Smooth muscle cell of the brain vasculature (primary cell): ENCODE measurements at regions not wholly inside any gene's neighbourhood (a gene's known extent, or its start where the extent isn't known, plus 50 kb on each side); places are given as distances from the start of the nearest gene placed in this dataset.
A peak's percentile ranks its signal among the peaks of the same experiment; 100 is the strongest.
"Not testable (repeated sequence)": the region's sequence is repeated elsewhere in the genome, so short reads cannot be mapped to it uniquely, and the experiment has no call there.

ENCODE experiments used
- DNase-seq: peaks from one replicate; pipeline ENCODE4 v3.0.0-alpha.2; 2012; ENCODE audit warnings: low read depth, low spot score

DNA sequence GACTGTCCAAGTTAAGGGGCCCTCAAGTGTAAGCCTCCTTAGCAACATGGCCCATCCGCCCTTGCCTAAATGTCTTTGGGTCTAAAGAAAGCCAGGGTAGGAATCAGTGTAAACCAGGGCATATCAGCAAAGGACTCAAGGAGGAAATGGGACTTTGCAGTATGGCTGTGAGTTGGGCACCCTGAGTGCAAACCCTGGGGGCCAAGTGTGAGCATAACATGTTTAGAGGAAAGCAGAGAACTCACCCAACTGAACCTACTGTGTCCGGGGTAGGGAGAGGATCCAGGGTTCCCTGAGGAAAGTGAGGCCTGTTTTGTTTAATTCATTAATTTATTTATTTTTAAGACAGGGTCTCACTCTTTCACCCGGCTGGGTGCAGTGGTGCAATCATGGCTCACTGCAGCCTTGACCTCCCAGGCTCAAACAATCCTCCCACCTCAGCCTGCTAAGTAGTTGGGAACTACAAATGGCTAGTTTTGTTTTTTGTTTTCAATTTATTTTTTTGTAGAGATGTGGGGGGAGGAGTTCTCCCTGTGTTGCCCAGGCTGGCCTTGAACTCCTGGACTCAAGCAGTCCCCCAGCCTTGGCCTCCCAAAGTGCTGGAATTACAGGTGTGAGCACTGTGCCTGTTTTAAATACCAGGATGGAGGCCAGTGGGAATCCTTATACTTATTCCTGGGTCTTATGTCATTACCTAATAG, 51.0 kb upstream of the ACTR3 start:
- DNase-seq, result no peak

DNA sequence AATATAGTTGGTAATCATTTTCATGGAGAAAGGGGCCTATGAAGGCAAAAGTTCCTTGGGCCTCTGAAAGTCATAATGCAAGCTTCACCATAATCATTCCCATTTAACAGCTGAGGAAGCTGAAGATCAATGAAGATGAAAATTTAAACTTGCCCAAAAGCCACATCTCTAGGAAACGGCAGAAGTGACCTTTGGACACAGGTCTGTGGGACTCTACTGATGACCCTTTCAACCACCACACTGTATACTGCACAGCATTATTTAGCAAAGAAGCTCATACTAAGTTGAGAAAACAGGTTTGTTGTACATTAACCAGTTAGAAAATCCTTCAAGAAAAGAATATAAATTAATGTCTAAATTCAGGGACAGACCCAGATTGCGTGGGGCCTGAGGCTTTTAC, 51.6 kb upstream of the ACTR3 start:
- no peak for DNase-seq

DNA sequence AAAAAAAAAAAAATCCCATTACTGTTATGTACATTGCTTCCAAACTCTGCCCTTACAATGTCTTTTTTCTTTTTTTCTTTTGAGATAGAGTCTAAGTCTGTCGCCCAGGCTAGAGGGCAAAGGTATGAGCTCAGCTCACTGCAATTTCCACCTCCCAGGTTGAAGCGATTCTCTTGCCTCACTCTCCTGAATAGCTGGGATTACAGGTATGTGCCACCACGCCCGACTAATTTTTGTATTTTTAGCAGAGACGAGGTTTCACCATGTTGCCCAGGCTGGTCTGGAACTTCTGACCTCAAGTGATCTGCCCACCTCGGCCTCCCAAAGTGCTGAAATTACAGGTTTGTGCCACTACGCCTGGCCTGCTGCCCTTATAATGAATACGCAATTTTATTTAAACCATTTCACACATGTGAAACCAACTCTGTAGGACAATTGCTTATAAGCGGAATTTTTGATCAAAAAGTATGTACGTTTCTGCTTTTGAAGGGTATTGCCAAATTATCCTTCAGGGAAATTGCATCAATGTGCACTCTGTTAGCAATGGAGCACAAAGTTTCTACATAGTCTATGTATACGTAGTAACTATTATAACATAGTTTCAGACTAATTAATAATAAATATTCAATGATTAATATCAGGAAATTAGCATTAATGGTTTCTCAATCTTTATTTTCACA, 55.7 kb upstream of the ACTR3 start:
- DNase-seq, result no peak

DNA sequence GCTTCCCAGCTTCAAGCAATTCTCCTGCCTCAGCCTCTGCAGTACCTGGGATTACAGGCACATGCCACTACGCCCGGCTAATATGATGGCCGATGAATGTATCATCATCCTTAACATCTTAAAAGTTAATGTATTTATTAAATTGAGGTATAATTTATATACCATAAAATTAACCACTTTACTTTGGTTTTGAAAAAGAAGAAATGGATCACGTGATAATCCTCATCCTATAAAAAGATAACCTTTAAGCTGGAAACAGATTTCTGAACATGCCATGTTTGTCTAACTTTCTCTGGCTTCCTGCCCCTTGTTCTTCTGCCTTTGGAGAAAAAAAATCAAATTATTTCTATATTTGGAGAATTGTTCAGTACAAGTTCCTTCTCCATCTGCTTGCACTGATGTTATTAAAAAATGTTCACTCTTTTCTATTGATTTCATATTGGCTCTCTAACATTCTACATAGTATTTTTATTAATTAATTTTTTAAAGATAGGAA, 57.0 kb upstream of the ACTR3 start:
- DNase-seq, result no peak

DNA sequence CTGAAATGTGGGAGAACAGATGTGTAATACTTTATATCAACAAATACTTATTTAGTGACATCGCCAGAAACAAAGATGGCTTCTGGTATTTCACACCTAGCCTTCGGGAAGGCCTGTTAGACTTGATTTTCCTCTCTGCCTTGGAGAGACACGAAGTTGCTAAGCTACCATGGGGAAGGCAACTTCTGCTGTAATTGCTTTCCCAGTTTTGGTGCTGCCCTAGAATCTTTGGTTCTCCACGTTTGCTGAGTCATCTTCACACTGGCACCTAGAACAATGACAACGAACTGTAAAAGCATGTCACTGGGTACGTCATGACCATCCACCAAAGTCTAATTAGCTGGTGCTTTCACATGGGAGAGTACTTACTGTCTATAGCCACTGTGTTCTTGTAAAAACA, 58.7 kb upstream of the ACTR3 start:
- no peak for DNase-seq

DNA sequence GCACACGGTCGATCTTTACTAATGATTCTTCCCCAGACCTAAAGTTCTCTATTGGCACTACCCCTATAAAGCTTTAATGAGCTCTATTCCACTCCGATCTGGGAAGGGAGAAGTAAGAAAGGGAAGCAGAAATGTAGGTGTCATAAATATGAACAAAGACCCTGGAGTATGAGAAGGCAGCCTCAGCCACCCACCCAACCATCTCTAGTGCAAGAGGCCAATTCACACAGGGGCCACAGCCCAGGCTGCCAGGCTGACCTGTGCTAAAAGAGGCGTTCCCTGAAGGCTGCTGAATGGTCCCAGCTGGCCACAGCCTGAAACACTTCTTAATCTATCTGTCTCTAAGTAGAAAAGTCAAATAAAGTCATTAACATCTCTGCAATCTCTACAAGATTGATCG, 60.1 kb upstream of the ACTR3 start:
- no peak for DNase-seq

DNA sequence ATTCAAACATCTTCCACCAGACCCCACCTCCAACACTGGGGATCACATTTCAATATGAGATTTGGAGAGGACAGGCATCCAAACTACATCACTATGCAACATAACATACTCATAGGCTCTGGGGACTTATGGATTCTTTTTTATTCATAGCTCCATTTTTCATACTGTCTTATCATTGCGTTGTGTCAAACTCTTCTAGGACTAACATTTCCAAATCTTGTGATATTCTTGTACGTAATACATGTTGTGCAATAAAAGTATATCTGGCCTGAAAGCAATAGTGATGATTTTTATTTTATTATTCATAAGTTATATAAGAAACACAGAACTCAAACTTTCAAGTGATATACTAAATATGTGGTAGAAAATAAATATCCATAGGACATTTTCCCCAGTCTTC, 60.6 kb upstream of the ACTR3 start:
- no peak for DNase-seq

DNA sequence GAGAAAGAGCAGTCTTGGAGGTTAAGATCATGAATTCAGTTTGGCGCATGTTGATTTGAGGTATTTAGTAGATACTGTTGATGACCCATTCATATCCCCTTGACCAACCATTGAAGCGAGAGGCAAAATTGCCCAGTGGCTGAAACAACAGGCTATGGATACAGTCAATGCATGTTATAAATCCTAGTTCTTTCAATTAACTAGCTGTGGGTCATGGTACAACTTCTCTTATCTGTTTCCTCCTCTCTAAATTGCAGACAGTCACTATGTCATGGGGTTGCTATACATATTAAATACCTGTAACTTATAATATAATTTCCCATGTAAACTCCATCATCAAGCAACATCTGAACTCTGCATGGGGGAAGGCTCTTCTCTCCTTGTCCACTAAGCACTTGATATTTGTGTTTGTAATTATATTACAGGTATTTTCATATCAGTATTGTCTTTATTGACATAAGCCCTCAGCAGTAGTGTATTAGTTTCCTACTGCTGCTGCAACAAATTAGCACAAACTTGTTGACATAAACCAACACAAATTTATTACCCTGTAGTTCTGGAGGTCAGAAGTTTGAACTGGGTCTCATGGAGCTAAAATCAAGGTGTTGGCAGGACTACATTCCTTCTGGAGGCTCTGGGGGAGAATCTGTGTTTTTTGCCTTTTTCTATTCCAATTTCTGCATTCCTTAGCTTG, 61.7 kb upstream of the ACTR3 start:
- DNase-seq, result no peak

DNA sequence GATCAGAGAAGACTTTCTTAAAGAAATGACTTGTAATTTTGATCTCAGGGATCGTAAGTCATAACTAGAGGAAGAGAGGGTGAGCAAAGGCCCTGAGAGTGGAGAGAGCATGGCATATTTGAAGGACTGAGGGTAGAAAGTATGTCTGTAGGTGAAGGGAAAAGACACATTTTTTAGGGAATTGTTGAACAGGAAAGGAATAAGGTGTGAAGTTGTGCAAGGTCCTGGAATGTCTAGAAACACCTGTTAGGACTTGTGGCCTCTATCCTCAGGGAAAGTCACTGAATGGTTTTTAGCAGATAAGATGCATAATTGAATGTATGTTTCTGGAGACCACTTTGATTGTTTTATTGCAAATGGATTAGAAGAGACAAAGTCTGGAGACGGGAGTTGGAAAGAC, 62.5 kb upstream of the ACTR3 start:
- no peak for DNase-seq

DNA sequence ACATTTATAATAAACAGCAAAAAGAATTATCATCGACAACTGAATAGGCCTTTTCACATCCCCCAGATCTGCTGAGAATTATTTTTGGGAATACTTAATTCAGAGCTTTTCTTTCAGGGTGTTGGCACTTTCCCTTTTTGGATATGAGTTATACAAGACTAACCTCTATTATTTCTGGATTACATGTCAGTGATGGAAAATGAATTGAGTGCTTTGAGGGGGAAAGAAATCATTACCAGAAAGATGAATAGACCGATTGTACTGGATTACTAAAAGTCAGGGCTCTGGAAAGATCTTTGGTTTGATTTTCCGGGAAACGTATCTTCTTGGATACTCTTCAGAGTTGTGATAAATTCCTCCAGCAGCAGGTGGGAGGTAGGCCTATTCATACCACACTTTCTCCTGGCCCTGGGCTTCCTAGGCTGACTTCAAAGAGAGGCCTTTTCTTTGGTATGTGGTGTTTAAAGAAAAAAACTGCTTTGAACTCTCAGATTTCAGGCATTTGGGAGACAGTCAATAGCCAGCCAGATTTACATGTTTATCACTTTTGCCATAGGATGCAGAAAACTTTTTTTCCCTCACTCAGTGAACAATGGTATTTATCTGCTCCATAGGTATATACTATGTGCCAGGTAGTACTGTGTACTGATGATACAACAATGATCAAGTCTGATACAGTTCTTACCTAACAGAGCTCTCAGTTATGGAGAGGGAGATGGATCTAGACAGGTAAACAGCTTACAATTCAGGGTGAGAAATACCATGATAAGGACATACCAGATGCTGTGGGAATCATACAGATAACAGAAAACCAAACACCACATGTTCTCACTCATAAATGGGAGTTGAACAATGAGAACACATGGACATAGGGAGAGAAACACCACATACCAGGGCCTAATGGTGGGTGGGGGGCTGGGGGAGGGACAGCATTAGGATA, 63.3 kb upstream of the ACTR3 start:
- DNase-seq, result no peak

DNA sequence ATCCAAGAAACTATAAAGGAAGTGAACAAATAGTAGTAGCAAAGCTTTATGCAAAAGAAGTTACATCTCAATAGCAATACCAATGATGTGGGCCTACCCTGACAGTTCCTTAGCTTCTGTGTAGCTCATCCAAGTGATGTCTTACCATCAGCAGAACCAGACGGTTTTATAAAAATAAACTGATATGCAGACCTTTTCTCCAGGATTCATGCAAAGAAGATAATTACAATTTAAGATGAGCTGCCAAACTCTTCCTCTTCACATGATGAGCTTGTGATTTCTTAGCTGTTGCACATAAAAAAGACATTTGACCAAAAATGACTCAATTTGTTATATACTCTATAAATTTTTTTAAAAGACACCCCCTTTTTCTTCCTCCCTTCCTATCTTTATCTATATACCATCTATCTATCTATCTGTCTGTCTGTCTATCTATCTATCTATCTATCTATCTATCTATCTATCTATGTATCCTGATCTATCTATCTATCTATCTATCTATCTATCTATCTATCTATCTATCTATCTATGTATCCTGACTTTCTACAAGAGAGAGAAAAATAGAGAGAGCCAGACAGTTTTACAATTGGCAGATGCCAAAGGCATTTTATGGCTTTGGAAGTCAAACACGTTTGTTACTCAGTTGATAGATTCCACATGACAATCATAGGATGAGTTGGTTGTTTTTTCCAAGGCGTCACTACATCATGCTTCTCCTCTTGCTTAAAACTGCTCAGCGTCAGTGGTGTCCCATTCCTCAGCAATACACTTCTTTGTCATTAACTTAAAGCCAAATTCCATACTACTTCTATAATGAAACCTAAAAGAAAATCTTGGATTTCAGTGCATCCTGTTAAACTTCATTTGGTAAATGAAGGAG, 65.9 kb upstream of the ACTR3 start:
- DNase-seq, result no peak

DNA sequence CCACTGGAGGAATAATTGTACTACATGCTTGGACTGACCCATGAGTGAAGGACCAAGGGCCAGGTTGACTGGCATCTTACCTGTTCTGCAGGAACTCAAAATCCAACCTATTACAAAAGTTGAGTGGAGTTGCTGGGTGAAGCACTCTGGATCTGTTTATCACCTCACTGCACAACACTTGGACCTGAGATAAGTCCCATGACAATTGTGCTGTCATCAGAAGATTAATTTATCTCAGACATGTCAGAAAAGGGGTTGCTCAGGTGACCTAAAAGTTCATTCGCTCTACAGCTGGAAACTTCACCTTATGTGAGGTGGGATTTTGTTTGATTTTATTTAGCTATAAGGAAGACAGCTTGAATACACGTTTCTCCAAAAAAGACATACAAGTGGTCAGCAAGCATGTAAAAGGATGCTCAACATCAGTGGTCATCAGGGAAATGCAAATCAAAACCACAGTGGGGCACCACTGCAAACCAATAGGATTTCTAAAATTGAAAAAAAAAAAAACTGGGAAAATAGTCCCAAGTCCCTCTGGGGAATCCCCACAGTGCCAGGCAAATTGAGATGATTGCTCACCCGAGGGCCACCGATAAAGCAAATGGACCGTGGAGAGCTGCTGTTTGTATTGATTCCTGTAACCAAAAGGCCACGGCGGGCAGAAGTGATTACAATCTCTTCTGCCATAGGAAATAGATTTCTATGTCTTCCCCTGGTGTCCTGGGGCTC, 65.8 kb upstream of the SLC35F5 start:
- DNase-seq, result no peak

DNA sequence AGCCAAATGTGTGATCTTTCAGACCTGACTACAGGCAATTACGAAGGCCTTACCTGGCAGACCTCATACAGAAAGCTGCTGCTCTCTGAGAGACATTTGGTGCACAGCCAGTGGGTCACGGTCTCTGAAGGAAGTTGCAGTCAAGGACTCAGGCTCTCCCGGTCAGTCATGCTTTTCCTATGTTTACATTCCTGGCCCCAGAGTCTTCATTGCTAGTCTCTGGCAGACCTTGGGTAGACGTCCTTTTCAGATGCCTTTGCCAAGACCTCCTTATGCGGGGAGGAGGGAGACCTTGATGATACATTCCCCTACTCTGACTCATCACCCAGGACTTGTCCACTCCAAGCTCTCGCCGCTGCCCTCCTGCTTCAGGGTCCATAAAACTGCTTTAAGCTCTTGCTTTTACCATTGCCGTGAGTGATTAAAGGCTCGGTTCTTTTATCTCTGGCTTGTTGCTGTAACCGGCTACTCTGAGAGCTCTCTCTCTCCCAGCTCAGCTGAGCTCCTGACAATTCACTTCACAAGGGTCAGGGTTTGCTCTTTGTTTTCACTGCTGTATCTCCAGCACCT, 62.0 kb upstream of the SLC35F5 start:
- peak; percentile 87 for DNase-seq

DNA sequence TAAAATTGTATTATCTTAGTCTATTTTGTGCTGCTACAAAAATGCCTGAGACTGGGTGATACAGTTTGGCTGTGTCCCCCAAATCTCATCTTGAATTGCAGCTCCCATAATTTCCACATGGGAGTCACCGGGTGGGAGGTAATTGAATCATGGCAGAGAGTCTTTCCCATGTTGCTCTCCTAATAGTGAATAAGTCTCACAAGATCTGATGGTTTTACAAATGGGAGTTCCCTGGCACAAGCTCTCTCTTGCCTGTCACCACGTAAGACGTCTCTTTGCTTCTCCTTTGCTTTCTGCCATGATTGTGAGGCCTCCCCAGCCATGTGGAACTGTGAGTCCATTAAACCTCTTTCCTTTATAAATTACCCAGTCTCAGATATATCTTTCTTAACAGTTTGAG, 57.0 kb upstream of the SLC35F5 start:
- DNase-seq, result not testable (repeated sequence)

DNA sequence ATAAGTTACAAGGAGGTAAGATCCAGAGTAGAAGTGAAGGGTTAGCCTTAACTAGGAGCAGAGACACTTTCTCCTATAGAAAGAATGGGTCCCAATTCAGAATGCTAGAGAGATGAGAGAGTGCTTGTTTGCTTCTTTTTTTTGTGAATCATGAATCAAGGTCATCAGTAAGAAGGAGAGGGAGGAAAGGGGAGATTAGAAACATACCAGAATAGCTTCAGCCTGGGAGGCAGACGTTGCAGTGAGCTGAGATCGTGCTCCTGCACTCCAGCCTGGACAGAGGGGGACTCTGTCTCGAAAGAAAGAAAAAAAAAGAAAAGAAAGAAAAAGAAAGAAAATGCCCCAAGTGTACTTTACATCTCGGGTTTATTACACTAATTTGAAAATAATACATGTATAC, 55.8 kb upstream of the SLC35F5 start:
- DNase-seq, result no peak

DNA sequence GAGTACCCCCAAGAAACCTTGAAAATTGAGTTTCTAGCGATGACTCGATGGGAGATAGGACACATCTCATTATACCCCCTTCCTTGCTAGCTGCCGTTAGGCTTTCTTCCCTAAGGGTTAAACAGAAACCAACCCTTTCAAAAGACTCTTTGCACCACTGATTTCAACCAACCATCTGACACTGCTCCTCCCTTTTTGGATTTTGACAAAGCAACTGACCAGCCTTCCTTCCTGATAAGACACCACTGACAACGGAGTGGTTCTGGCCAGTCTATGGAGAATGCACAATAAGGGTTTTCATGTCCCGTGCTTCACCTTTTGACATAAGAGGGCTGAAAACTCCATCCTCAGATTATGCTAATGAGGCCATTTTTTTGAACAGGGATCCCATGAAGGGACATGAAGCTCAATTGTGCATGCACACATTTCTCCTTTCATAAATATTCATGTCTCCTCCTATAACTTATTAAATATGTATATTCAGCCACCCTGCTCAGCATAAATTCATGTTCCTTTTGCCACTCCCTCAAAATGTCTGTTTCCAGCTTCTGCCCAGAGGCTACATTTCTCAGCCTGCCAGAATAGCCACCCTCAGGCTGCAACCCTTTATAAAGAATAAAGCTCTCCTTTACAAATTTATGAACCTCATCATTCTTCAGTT, 52.8 kb upstream of the SLC35F5 start:
- no peak for DNase-seq

DNA sequence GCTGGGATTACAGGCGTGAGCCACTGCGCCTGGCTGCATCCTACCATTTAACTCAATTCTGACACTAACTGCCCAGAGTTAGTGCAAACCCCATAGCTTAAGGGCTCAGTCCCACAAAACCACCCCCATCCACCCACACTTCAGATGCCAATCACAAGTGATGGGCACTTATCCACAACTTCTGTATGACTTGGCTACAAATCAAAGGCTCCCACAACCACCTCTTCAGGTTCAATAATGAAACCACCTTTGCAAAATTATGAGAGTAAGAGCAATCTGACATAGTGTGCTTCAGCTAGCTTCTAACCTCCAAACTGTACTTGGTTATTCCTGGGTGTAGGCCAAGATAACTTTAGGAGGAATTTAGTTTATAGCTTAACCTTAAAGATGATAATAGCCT, 51.3 kb upstream of the SLC35F5 start:
- no peak for DNase-seq

DNA sequence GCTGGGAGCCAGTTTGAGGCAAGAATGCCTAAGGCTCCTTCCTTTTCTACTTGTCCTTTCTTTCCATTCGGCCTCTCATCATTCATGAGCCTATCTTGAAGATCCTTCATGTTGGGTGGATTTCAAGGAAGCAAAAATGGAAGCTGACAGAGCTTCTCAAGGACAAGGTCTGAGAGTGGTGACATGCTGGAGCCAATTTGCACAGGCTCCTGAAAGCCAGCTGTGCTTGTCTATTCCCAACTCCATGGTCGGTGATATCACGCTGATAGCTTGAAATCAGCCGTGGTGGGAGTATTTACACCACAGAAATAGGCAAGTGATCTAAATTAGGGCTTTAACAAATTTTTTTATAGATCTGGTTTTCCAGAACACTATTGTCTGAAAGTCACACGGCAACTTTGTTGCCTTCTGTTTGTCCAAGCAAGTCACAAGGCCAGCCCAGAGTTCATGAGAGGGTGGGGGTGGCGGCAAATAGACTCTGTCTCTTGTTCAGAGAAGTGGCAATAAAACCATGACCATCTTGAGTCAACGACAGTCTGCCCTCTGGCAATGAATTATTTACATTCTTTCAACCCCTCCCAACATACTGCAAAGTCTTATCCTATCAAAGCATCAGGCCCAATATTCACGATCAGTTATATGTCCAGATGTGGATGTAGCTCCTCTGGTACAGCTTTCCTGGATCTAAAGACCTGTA, 49.9 kb upstream of the SLC35F5 start:
- DNase-seq, result no peak
